GM21737 (cell line): ENCODE measurements at regions not wholly inside any gene's neighbourhood (a gene's known extent, or its start where the extent isn't known, plus 50 kb on each side); places are given as distances from the start of the nearest gene placed in this dataset.
"Not testable (repeated sequence)": the region's sequence is repeated elsewhere in the genome, so short reads cannot be mapped to it uniquely, and the experiment has no call there.

Experiments used
- ATAC-seq: cut with Tn5 transposase; IDR thresholded peaks from one replicate; pipeline ENCODE4 v1.9.1; 2021; ENCODE audit warnings: mild to moderate bottlenecking, moderate library complexity; ENCODE audit not compliant: unreplicated experiment

DNA sequence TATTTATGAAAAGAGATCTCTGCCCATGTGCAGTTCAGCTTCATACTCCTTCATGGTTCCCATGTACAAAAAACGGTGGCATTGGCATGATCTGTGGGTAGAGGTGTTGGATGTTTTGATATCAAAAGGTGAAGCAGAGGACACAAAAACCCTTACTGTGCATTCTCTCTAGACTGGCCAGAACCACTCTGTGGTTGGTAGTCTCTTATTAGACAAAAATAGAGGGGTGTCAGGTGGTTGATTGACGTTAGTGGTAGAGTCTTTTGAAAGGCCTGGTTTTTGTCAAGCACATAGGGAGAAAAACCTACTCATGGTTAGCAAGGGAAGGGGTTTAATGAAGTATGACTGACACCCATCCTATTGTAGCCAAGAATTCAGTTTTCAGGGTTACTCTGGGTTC lies 400.0 kb upstream of the TMPRSS15 start:
- ATAC-seq = no peak

DNA sequence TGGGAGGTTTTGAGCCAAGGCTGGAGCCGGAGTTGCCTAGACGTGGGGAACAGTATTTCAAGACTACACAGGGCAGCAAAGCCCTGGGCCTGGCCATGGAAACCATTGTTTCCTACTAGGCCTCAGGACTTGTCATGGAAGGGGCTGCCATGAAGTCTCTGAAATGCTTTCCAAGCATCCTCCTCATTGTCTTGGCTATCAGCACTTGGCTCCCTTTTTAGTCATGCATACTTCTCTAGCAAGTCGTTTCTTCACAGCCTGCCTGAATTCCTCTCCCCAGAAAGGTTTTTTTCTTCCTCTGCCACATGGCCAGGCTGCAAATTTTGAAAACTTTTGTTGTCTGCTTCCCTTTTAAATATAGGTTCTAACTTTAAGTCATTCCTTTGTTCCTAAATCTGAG lies 406.6 kb upstream of the TMPRSS15 start:
- no peak for ATAC-seq

DNA sequence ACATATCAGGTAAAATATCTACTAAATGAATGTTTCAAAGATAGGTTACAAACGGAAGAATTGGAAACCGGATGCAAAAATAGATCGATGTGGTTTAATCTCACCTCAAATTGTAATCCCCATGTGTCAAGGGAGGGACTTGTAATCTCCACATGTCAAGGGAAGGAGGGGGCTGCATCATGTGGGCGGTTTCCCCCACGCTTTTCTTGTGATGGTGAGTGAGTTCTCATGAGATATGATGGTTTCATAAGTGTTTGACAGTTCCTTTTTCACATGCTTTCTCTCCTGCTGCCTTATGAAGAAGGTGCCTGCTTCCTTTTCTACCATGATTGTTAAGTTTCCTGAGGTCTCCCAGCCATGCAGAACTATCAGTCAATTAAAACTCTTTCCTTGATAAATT lies 408.7 kb upstream of the TMPRSS15 start:
- ATAC-seq = no peak

DNA sequence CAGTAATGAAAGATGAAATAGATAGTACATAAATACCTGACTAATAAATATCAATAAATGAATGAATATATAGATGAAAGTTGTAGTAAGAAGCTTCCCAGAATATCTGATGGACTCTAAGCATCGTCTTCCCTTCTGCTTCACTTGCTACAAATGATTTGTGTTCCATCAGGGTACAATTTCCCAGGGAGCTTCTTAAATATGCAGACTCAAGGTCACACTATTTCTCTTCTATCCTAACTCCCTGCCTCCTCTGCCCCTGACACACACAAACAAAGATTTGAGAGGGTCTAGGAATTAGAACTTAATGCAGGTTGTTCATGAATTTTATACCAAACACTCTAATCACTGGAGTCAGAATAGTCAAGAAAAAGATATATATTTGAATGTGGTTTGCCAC lies 415.9 kb upstream of the TMPRSS15 start:
- ATAC-seq = no peak

DNA sequence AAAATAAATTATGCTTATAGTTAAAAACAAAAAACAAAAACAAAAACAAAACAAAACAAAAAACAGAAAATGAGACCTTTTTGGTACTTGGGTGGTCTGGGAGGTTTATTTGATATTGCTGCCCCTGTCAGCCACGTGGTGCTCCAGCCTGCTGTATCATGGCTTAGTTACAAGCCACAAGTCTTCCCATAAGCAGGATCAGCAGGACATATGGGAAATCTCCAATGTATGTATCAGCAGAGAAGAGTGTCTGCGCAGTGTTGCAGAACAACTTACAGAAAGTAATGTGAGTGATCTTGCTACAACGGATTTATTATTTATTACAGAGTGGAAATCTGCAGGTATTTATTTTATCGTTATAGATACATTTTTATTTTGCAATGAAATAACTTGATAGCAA lies 423.0 kb upstream of the TMPRSS15 start:
- no peak for ATAC-seq

DNA sequence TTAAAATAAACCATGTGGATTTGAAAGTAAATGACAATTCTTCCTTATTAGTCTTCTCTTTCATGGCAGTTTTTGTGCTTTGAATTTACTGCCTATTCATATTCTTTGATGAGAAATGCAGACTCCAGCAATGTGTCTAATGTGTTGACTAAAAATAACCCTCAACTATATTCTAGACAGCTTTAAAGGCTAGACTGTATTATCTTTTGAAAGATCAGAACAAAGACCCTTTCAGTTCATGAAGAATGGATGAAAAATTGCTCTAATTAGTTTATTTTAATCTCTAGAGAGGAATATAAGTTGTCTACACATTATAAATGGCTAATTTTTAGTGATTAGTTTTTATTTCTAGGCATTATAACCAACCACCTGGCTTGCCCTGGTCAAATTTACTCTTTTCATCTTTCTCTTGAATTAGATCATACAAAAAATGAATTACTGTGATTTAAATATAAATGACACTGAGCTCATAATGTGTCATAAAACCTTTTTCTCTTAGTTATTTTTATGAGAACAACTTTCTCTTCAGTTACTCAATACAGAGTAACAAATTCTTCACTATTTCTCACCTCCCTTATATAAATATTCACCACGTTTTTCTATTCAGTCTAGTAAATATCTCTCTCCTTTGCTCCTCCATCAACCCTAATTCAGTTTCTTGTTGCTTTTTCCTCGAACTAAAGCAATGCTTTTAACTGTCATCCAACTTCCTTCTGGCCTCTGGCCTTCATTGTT lies 428.5 kb upstream of the TMPRSS15 start:
- ATAC-seq = no peak

DNA sequence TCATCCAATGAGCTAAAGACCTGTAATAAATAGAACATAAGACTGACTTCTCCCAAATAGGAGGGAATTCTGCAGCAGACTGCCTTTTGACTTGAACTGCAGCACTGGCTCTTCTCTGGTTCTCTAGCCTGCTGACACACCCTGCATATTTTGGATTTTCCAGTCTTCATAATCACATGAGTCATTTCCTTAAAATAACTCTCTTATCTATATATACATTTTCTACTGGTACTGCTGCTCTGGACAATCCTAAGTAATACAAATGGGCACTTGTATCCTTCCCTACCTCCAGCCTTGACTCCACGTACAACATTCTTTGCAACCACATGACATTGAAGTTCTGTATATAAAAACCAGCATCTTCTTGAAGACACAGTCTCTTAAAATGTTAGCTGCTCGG lies 429.4 kb upstream of the TMPRSS15 start:
- ATAC-seq = no peak

DNA sequence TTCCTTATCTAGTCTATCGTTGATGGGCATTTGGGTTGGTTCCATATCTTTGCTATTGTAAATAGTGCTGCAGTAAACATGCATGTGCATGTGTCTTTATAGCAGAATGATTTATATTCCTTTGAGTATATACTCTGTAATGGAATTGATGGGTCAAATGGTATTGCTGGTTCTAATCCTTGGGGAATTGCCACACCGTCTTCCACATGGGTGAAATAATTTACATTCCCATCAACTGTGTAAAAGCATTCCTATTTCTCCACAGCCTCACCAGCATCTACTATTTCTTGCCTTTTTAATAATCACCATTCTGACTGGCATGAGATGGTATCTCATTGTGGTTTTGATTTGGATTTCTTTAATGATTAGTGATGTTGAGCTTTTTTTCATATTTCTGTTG lies 430.5 kb upstream of the TMPRSS15 start:
- ATAC-seq = not testable (repeated sequence)

DNA sequence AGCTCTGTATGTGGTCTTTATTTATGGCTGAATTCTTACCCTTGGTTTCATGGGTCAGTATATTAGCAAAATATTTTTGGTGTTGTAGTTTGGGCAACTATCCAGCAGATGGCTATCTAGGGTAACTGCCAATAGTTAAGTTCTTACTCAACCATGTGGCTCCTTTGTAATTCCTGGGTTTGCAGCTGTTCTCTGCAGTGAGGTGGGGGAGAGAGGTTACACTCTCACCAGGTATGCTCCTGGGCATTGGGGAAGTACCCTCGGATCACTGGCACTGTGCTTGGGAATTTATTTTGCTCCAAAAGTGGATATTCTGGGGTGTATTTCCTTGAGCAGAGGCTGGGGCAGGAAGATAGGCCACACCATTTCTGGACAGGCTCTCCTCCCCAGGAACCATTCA lies 436.7 kb upstream of the TMPRSS15 start:
- ATAC-seq = no peak

DNA sequence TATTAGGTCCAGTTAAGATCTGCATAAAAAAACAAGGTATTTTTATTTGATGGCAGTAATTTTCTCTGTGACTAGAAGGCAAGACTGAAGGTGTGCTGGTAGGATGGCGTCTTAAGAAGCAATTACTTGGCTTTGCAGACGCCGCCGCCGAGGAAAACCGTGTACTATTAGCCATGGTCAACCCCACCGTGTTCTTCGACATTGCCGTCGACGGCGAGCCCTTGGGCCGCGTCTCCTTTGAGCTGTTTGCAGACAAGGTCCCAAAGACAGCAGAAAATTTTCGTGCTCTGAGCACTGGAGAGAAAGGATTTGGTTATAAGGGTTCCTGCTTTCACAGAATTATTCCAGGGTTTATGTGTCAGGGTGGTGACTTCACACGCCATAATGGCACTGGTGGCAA lies 454.0 kb upstream of the TMPRSS15 start:
- ATAC-seq = not testable (repeated sequence)

DNA sequence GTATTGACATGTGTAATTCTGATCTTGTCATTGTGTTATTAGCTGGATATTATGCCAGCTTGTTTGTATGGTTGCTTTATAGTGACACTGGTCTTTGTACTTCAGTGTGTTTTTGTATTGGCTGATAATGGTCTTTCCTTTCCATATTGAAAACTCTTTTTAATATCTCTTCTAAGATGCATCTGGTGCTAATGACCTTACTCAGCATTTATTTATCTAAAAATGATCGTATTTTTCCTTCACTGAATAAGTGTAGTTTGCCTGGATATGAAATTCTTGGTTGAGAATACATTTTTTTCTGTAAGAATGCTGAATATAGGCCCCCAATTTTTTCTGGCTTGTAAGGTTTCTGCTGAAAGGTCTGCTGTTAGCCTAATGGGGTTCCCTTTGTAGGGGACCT lies 465.5 kb upstream of the TMPRSS15 start:
- ATAC-seq = no peak

DNA sequence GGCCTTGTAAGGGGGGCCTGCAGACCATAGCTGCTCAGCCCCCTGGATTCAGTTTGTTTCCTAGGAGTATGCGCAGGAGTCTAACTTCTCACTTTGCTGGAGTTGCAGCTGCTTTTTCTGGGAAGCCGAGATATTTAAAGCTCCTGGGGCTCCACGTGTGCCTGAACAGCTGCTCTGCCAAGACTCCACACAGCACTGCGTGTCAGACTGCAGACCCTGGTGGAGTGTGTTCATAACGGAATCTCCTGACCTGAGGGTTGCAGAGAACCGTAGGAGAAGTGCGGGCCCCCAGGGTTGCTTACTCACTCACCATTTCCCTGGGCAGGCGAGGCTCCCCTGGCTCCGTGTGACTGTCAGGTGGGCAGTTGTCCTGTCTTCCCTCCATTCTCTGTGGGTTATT lies 474.3 kb upstream of the TMPRSS15 start:
- ATAC-seq = no peak

DNA sequence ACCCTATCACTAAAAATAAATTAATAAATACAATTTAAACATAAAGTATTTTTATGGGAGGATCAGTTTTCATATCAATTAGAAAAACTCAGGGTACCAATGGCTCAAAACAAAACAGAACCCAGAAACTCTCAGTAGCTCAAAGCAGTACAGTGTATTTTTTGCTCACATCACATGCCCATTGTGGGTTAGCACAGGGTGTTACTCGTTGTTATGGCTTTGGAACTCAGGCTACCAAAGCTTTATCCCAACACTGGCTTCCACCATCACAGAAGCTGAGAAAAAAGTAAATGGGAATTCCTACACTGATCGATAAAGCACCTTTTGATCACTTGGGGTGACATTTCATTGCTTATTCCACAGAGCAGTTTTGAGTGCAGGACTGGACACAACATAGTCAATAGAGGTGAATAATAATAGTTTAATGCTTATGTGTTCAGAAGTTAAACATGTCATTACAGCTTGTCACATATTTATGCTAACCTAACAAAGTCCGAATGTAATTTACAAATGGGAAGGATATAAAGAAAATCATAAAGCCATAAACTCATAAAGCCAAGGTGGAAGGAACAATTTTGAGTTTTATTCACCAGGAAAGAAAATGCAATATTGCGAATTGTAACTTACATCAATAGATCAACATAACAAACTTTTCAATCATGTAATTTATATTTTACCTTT lies 484.5 kb upstream of the TMPRSS15 start:
- no peak for ATAC-seq

DNA sequence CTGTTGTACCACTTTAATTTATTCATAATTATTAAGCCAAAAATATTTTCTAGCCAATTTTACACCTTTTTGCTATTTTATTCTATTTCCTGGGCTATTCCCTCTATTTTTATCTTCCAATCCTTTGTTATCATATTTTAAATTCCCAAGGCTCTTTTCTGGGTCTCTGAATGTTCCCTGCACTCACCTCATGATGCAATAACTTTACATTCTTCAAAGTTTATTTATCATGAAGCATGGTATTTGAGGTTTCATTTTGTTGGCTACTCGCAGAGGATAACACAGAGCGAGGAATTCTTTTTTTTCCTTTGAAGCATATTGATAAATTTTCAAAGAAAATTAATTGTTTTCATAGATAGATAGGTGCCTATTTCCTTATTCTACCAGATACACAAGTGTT lies 489.8 kb upstream of the TMPRSS15 start:
- no peak for ATAC-seq

DNA sequence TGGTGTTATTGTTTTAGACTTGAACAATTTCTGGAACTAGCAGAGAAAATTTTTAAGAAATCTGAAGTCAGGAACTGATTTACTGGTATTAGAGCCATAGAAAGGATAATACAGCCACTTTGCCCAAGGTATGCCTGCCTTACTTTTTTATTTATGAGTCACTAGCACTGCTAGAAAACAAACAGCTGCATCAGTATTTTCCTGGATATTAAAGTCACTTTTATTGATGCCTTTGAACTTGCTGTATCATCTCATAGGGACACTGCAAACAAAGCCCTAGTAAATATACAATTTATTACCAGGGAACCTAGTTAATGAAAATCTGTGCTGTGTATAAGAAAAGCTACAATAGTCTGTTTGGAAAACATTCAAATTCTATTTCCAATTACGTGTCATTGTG lies 490.8 kb upstream of the TMPRSS15 start:
- ATAC-seq = no peak

DNA sequence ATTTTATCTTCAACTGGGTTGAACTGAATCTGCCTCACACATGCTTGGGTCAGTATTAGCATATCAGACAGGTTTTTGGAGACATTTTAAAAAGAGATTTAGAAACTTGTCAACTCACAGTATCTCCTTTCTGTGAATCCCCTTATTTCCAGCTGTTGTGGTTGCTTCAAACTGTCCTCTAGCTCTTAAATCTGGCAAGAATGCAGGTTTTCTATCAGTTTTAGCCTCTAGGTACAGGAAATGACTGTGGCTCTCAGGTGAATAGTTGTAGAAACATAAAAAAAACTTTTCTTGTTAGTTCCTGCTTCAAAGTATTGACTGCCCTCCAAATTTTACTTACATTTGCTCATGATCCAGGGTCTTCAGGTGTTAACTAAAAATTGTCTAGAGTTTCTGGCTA lies 495.7 kb upstream of the TMPRSS15 start:
- ATAC-seq = no peak

DNA sequence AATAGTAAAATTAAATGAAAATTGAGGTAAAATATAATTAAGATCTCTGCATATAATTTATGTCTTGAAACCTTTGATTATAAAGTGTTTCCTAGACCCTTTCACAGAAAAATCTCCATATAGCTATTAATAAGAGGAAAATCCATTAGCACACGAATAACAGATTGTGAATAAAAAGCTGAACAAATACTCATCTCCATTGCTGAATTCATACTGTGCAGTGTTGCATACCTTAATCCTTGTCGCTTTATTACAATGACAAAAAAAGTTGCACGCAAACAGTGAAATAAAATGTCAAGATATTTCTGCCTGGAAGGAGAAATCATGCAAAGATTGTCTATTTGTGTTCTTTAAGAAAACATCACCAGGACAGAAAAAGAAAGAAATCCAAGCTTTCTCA lies 499.1 kb upstream of the TMPRSS15 start:
- ATAC-seq = no peak

DNA sequence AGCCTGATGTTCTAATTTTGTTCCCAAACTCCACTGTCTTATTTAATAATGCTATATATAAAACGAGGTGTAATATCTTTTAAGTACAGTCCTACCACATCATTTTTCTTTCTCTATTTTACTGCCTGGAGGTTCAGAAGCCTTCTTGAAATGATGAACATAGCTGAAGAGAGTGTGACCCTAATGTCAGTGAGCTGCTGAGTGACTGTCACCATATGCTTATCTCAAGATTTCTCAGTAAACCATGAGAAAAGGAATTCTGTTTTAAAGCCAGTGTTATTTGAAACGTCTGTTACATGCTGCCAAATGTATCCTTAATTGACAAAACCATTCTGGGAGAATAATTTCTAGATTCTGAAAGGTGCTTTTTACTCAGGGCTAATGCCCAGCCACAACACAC lies 503.5 kb upstream of the TMPRSS15 start:
- ATAC-seq = no peak

DNA sequence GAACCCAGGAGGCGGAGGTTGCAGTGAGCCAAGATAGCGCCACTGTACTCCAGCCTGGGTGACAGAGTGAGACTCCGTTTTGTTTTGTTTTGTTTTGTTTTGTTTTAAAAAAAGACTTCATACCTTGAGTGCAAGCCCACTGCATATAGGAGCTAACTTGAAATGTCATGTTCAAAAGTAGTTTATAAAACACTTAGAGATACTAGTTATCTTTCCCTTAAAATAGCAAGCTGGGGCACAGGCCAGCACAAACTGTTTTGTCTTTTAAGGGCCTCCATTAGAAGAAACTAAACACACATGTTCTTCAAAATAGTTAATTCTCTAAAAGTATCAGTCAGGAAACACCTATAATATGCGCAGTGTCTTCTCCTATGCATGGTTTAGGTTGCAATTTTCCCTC lies 505.1 kb upstream of the TMPRSS15 start:
- ATAC-seq = no peak

DNA sequence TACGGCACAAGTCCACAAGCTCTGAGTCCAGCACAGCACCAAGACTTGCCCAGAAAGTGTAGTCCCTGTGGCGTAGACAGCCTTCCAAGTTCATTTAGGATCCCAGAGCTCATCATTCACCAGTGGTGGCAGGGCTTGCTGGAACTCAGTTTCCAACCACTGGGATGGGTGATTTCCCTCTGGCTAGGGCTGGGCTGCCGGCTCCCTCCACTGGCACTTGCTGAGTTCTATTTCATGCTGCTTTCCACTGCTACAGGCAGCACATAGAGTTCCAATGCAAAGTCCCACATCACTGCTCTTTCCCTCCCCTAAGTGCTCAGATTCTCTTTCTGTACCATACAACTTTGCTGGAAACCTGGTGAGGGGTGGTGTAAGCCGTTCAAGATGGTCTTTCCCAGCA lies 510.3 kb upstream of the TMPRSS15 start:
- ATAC-seq = no peak

DNA sequence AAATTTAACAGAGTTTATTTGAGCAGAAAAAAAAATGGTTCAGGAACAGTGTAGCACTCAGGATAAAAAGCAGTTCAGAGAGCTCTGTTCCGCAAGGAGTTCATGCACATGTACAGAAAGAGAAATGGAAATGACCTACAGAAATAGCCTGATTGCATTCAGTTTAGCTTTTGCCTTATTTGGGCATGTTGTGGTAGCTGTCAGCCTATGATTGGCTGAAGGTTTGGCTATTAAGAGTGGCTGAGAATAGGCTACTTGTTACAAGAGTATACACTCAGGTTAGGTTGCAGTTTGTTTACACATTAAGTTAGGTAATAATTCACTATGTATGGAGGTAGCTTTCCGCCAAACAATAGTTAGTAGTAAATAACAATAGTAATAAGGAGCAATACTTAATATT lies 511.0 kb upstream of the TMPRSS15 start:
- ATAC-seq = no peak

DNA sequence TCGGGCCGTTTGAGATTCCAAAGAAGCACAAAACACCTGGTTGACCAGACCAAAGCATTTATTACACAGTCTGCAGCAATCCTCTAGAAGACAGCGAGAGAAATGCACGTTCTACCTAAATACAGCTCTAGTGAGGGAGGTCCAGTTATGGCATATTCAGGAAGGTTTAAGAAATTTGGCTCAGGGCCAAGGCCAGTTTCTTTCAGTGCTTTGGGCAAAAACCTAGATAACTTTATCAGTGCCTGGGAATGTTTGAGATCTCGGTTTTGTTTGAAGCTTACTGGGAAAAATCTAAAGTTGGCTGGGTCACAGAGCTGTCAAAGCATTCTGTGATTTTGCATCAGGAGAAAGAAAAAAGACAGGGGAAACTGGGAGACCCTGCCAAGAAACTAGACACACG lies 514.0 kb upstream of the TMPRSS15 start:
- no peak for ATAC-seq

DNA sequence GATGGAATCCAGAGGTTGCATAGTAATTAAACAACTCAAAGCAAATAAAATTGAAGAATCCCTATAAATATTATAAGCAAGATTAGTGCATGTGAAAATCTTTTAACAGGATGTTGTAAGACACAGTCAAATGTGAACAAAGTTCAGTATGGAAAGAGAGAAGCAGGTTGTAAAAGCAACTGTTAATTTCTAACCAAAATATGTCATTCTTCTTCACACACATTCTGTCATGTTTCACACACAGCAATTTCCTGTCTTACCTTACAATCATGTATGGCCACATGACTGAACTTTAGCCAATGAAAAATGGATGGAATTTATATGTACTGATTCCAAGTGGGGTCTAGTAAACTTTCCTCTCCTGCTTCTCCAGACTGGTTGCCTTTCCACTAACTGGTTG lies 527.7 kb upstream of the TMPRSS15 start:
- no peak for ATAC-seq
